ENCODE measurements at regions not wholly inside any gene's neighbourhood (a gene's known extent, or its start where the extent isn't known, plus 50 kb on each side); places are given as distances from the start of the nearest gene placed in this dataset.
A peak's percentile ranks its signal among the peaks of the same experiment; 100 is the strongest.
"Not testable (repeated sequence)": the region's sequence is repeated elsewhere in the genome, so short reads cannot be mapped to it uniquely, and the experiment has no call there.

DNA sequence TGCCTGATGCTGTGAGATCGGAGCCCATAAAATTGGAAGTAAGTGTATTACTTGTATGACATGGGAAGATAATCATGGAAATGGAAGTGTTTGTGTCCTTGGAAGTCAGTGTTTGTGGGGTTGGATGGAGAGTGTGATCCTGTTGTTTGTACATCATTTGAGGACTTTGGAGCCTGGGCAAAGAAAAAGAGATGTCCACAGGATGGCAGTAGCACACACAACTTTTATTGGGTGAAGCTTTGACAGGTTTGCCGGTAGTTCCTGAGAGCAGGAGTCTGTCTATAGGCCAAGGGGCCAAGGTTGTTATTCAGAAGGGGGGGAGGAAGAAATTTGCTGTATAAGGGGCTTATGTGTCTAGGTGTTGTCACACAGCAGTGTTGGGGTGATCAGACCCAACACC lies 533.3 kb downstream of the RPIA start:
- H3K36me3 ChIP-seq (ENCODE audit: control insufficient read depth in 1 of 2, insufficient read depth in 2 of 2, low read length in 2 of 2); DNase-seq (ENCODE audit: low read depth, low spot score); POLR2A ChIA-PET; ATAC-seq; H3K9ac ChIP-seq (ENCODE audit: low read length); H3K9me3 ChIP-seq (ENCODE audit: control insufficient read depth in 1 of 2, insufficient read depth in 1 of 2, low read depth in 1 of 2, low read length in 2 of 2); H3K4me1 ChIP-seq (ENCODE audit: control insufficient read depth in 1 of 2, insufficient read depth in 2 of 2, low read length in 2 of 2); H2AFZ ChIP-seq (ENCODE audit: low read depth, low read length, poor library complexity, severe bottlenecking); CTCF ChIA-PET; intact Hi-C loops (cut with micrococcal nuclease); H3K27ac ChIP-seq (ENCODE audit: low read depth, low read length); H3K9me2 ChIP-seq (ENCODE audit: insufficient read depth); H4K20me1 ChIP-seq (ENCODE audit: insufficient read depth); H3K4me2 ChIP-seq (ENCODE audit: low read length); H3K27me3 ChIP-seq (ENCODE audit: insufficient read depth, low read length); RAD21 ChIA-PET (ENCODE audit: low non-redundant PET in 1 of 2, low total read pairs in 2 of 2, uncharacterized antibody in 2 of 2, unreplicated experiment in 2 of 2); H3K79me2 ChIP-seq (ENCODE audit: insufficient read depth, low read length); BruUV-seq (replicated peaks); H3K4me3 ChIP-seq (replicated peaks in 1 of 2; ENCODE audit: low read depth in 1 of 2, low read length in 2 of 2): not testable (repeated sequence)
- TF ChIP-seq, protein P1, sequence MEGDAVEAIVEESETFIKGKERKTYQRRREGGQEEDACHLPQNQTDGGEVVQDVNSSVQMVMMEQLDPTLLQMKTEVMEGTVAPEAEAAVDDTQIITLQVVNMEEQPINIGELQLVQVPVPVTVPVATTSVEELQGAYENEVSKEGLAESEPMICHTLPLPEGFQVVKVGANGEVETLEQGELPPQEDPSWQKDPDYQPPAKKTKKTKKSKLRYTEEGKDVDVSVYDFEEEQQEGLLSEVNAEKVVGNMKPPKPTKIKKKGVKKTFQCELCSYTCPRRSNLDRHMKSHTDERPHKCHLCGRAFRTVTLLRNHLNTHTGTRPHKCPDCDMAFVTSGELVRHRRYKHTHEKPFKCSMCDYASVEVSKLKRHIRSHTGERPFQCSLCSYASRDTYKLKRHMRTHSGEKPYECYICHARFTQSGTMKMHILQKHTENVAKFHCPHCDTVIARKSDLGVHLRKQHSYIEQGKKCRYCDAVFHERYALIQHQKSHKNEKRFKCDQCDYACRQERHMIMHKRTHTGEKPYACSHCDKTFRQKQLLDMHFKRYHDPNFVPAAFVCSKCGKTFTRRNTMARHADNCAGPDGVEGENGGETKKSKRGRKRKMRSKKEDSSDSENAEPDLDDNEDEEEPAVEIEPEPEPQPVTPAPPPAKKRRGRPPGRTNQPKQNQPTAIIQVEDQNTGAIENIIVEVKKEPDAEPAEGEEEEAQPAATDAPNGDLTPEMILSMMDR (IDR thresholded peaks at IDR 0.05 in 2 of 3, conservative IDR thresholded peaks at IDR 0.05 in 1 of 3; ENCODE audit: borderline replicate concordance in 1 of 3, insufficient read depth in 1 of 3, low read depth in 2 of 3, low read length in 2 of 3), result 0 out of 6 replicates have a peak, but pooled peaks of 1 of the 3 experiments have one; percentile 12
- 0 out of 2 replicates have a peak, but pooled peaks have one; percentile 5 for TF ChIP-seq RAD21 (IDR thresholded peaks at IDR 0.05; ENCODE audit: low read depth)

DNA sequence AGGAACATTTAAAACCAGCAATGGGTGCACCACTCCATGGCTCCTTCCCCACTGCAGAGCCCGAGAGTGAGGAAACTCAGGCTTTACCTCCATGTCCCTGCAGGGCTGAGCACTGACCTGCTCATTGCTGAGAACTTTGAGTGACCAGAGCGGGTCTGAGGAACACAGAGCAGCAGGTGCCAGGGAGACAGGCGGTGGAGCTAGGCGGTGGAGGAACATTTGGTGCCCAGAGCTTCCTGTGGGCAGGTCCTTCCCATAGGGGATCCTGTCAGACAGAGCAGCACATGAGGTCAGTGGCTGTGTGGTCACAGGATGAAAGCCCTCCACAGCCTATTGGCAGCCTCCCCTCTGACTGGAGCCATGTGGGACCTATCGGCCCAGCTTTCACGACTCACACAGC lies 538.5 kb downstream of the RPIA start:
- ATAC-seq; POLR2A ChIA-PET; H3K4me1 ChIP-seq (ENCODE audit: control insufficient read depth in 1 of 2, insufficient read depth in 2 of 2, low read length in 2 of 2); H3K9me3 ChIP-seq (ENCODE audit: control insufficient read depth in 1 of 2, insufficient read depth in 1 of 2, low read depth in 1 of 2, low read length in 2 of 2); H3K27ac ChIP-seq (ENCODE audit: low read depth, low read length); H3K9me2 ChIP-seq (ENCODE audit: insufficient read depth); CTCF ChIA-PET; H3K4me2 ChIP-seq (ENCODE audit: low read length); RAD21 ChIA-PET (ENCODE audit: low non-redundant PET in 1 of 2, low total read pairs in 2 of 2, uncharacterized antibody in 2 of 2, unreplicated experiment in 2 of 2); BruUV-seq (replicated peaks); H4K20me1 ChIP-seq (ENCODE audit: insufficient read depth); H3K36me3 ChIP-seq (ENCODE audit: control insufficient read depth in 1 of 2, insufficient read depth in 2 of 2, low read length in 2 of 2); H3K79me2 ChIP-seq (ENCODE audit: insufficient read depth, low read length); DNase-seq (ENCODE audit: low read depth, low spot score); H3K9ac ChIP-seq (ENCODE audit: low read length); H3K4me3 ChIP-seq (replicated peaks in 1 of 2; ENCODE audit: low read depth in 1 of 2, low read length in 2 of 2); H3K27me3 ChIP-seq (ENCODE audit: insufficient read depth, low read length); H2AFZ ChIP-seq (ENCODE audit: low read depth, low read length, poor library complexity, severe bottlenecking); intact Hi-C loops (cut with micrococcal nuclease): not testable (repeated sequence)

DNA sequence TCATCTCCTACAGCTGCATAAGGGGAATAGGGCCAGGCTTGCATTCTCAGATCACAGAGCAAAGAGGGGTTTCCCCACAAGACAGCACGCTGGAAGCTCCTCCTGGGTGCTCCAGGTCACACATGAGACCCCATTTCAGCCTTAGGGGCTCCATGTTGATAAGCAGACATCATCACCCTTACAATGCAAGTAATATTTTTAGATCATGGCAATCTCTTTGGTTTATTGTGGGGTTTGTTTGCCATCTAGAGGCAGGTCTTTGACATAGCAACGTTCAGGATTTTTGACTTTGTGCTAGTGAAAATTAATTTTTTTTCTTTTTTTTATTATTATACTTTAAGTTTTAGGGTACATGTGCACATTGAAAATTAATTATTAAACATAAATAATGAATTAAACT lies 539.8 kb downstream of the RPIA start:
- DNase-seq (ENCODE audit: low read depth, low spot score); H3K27ac ChIP-seq (ENCODE audit: low read depth, low read length); H3K79me2 ChIP-seq (ENCODE audit: insufficient read depth, low read length); H3K36me3 ChIP-seq (ENCODE audit: control insufficient read depth in 1 of 2, insufficient read depth in 2 of 2, low read length in 2 of 2); H2AFZ ChIP-seq (ENCODE audit: low read depth, low read length, poor library complexity, severe bottlenecking); H3K9me3 ChIP-seq (ENCODE audit: control insufficient read depth in 1 of 2, insufficient read depth in 1 of 2, low read depth in 1 of 2, low read length in 2 of 2); BruUV-seq (replicated peaks); H3K4me3 ChIP-seq (replicated peaks in 1 of 2; ENCODE audit: low read depth in 1 of 2, low read length in 2 of 2); H3K4me1 ChIP-seq (ENCODE audit: control insufficient read depth in 1 of 2, insufficient read depth in 2 of 2, low read length in 2 of 2); CTCF ChIA-PET; intact Hi-C loops (cut with micrococcal nuclease); H3K9ac ChIP-seq (ENCODE audit: low read length); H3K4me2 ChIP-seq (ENCODE audit: low read length); ATAC-seq; H3K27me3 ChIP-seq (ENCODE audit: insufficient read depth, low read length); H4K20me1 ChIP-seq (ENCODE audit: insufficient read depth); RAD21 ChIA-PET (ENCODE audit: low non-redundant PET in 1 of 2, low total read pairs in 2 of 2, uncharacterized antibody in 2 of 2, unreplicated experiment in 2 of 2); H3K9me2 ChIP-seq (ENCODE audit: insufficient read depth); POLR2A ChIA-PET: not testable (repeated sequence)

DNA sequence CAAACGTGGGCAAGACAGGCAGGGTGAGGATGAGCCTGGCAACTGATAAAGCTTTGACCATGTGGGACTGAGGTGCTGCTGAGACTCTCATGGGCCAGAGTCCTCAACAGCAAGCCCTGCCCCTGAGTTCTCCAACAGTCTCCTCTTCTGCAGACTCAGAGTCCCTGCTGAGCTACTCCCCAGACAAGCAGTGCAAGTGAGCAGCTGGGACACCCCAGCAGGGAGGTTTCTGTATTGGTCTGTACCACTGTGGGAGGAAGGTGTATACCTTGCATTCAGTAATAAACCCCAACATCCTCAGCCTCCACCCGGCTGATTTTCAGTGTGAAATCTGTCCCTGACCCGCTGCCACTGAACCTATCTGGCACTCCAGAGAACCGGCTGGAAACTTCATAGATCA lies 542.5 kb downstream of the RPIA start:
- H3K36me3 ChIP-seq (ENCODE audit: control insufficient read depth in 1 of 2, insufficient read depth in 2 of 2, low read length in 2 of 2); H2AFZ ChIP-seq (ENCODE audit: low read depth, low read length, poor library complexity, severe bottlenecking); H3K9me2 ChIP-seq (ENCODE audit: insufficient read depth); CTCF ChIA-PET; DNase-seq (ENCODE audit: low read depth, low spot score); H3K9me3 ChIP-seq (ENCODE audit: control insufficient read depth in 1 of 2, insufficient read depth in 1 of 2, low read depth in 1 of 2, low read length in 2 of 2); H3K4me3 ChIP-seq (replicated peaks in 1 of 2; ENCODE audit: low read depth in 1 of 2, low read length in 2 of 2); H4K20me1 ChIP-seq (ENCODE audit: insufficient read depth); H3K27me3 ChIP-seq (ENCODE audit: insufficient read depth, low read length); BruUV-seq (replicated peaks); H3K4me2 ChIP-seq (ENCODE audit: low read length); POLR2A ChIA-PET; H3K4me1 ChIP-seq (ENCODE audit: control insufficient read depth in 1 of 2, insufficient read depth in 2 of 2, low read length in 2 of 2); H3K27ac ChIP-seq (ENCODE audit: low read depth, low read length); RAD21 ChIA-PET (ENCODE audit: low non-redundant PET in 1 of 2, low total read pairs in 2 of 2, uncharacterized antibody in 2 of 2, unreplicated experiment in 2 of 2); intact Hi-C loops (cut with micrococcal nuclease); H3K9ac ChIP-seq (ENCODE audit: low read length); H3K79me2 ChIP-seq (ENCODE audit: insufficient read depth, low read length); ATAC-seq: not testable (repeated sequence)

All from HCT116 (cell line).